ENCODE measurements at regions not wholly inside any gene's neighbourhood (a gene's known extent, or its start where the extent isn't known, plus 50 kb on each side); places are given as distances from the start of the nearest gene placed in this dataset.

- no peak for TF ChIP-seq EZH2 (IDR thresholded peaks at IDR 0.05; ENCODE audit: insufficient read depth, poor library complexity, severe bottlenecking)
- TF ChIP-seq EZH2phosphoT487 (IDR thresholded peaks at IDR 0.05; ENCODE audit: insufficient read depth, low read depth): no peak
Observed at GRCh38 chr4:71878376-71878775, 94.5 kb upstream of the GC start.
